ELR (cell line): ENCODE measurements at regions not wholly inside any gene's neighbourhood (a gene's known extent, or its start where the extent isn't known, plus 50 kb on each side); places are given as distances from the start of the nearest gene placed in this dataset.

Source experiments
- DNase-seq: peaks from one replicate; pipeline ENCODE4 v3.0.0-alpha.2; 2015; ENCODE audit warnings: low read depth

- DNase-seq: no peak
These were observed 241.4 kb downstream of the LACC1 start for GRCh38 chr13:44120849-44121755.

- no peak for DNase-seq
These were observed 244.6 kb downstream of the LACC1 start for GRCh38 chr13:44124352-44124751.

- DNase-seq: peak; percentile 18
These were observed 246.3 kb downstream of the LACC1 start for GRCh38 chr13:44125943-44126469.

- DNase-seq: no peak
These were observed 245.0 kb upstream of the SERP2 start for GRCh38 chr13:44128552-44129001.

- DNase-seq: no peak
These were observed 244.2 kb upstream of the SERP2 start for GRCh38 chr13:44129418-44129817.

- no peak for DNase-seq
These were observed 242.5 kb upstream of the SERP2 start for GRCh38 chr13:44131069-44131614.

- DNase-seq: peak; percentile 81
These were observed 240.9 kb upstream of the SERP2 start for GRCh38 chr13:44132710-44133109.

GRCh38 chr13:44133626-44134025 is 240.0 kb upstream of the SERP2 start:
- no peak for DNase-seq

- DNase-seq: no peak
These were observed 238.1 kb upstream of the SERP2 start for GRCh38 chr13:44135566-44135965.

- peak; percentile 66 for DNase-seq
These were observed 236.8 kb upstream of the SERP2 start for GRCh38 chr13:44136696-44137268.

GRCh38 chr13:44137466-44137865 is 236.2 kb upstream of the SERP2 start:
- no peak for DNase-seq

GRCh38 chr13:44140146-44140545 is 233.5 kb upstream of the SERP2 start:
- DNase-seq: no peak

GRCh38 chr13:44140888-44141724 is 232.5 kb upstream of the SERP2 start:
- DNase-seq: no peak

GRCh38 chr13:44141725-44142539 is 231.7 kb upstream of the SERP2 start:
- peak; percentile 95 for DNase-seq

- peak; percentile 27 for DNase-seq
These were observed 231.1 kb upstream of the SERP2 start for GRCh38 chr13:44142540-44142867.

- peak; percentile 73 for DNase-seq
These were observed 230.5 kb upstream of the SERP2 start for GRCh38 chr13:44142941-44143665.

GRCh38 chr13:44146138-44146537 is 227.5 kb upstream of the SERP2 start:
- no peak for DNase-seq

GRCh38 chr13:44147233-44147632 is 226.4 kb upstream of the SERP2 start:
- no peak for DNase-seq

- no peak for DNase-seq
These were observed 226.0 kb upstream of the SERP2 start for GRCh38 chr13:44147648-44148047.

- DNase-seq: peak; percentile 76
These were observed 225.3 kb upstream of the SERP2 start for GRCh38 chr13:44148159-44148914.
